Suprapubic skin (tissue), 4 donors: ENCODE measurements at regions not wholly inside any gene's neighbourhood (a gene's known extent, or its start where the extent isn't known, plus 50 kb on each side); places are given as distances from the start of the nearest gene placed in this dataset.

Source experiments
- DNase-seq, 2 donors: peaks; one replicate each; pipeline ENCODE4 v3.0.0-alpha.2; 2019; ENCODE audit warnings: low spot score in 2 of 2
- H3K27ac ChIP-seq: fragments of 200-600 bp; sonication (generic); one replicate; pipeline ENCODE4 v1.5.1; 2019
- H3K27me3 ChIP-seq: fragments of 200-600 bp; sonication (generic); one replicate; pipeline ENCODE4 v1.5.1; 2019
- H3K36me3 ChIP-seq: fragments of 200-600 bp; sonication (generic); one replicate; pipeline ENCODE4 v1.5.1; 2019
- H3K4me1 ChIP-seq: fragments of 200-600 bp; sonication (generic); one replicate; pipeline ENCODE4 v1.5.1; 2019
- H3K4me3 ChIP-seq: fragments of 200-600 bp; sonication (generic); one replicate; pipeline ENCODE4 v1.5.1; 2019; ENCODE audit warnings: mild to moderate bottlenecking
- H3K9me3 ChIP-seq: fragments of 200-600 bp; sonication (generic); one replicate; pipeline ENCODE4 v1.5.1; 2019
- EP300 ChIP-seq: sonication (generic); formaldehyde crosslinking; IDR thresholded peaks from one replicate; pipeline ENCODE4 v1.6.1; 2017; ENCODE audit warnings: antibody characterized with exemption
- POLR2A ChIP-seq, 2 donors: fragments of 450-650 bp; IDR thresholded peaks; one replicate each; pipeline ENCODE4 v1.6.1; 2017; ENCODE audit warnings: antibody characterized with exemption in 2 of 2, mild to moderate bottlenecking in 2 of 2, moderate library complexity in 2 of 2
- POLR2AphosphoS5 ChIP-seq, 3 donors: sonication (generic); formaldehyde crosslinking; IDR thresholded peaks; one replicate each; pipeline ENCODE4 v1.6.1; 2017; ENCODE audit warnings: antibody characterized with exemption in 3 of 3
- whole genome bisulfite sequencing: methylation state at CpG from one replicate; pipeline ENCODE4 v1.1.5; 2018; 5-methylcytosine and 5-hydroxymethylcytosine counted together
- TF ChIP-seq, protein P1 (sequence below), 2 donors: fragments of 200-600 bp in 1 of 2; fragments of 450-650 bp in 1 of 2; sonication (generic) in 1 of 2; IDR thresholded peaks; one replicate each; pipeline ENCODE4 v1.5.1; 2016 to 2019; ENCODE audit warnings: antibody characterized with exemption in 2 of 2, mild to moderate bottlenecking in 1 of 2, moderate library complexity in 1 of 2

DNA sequence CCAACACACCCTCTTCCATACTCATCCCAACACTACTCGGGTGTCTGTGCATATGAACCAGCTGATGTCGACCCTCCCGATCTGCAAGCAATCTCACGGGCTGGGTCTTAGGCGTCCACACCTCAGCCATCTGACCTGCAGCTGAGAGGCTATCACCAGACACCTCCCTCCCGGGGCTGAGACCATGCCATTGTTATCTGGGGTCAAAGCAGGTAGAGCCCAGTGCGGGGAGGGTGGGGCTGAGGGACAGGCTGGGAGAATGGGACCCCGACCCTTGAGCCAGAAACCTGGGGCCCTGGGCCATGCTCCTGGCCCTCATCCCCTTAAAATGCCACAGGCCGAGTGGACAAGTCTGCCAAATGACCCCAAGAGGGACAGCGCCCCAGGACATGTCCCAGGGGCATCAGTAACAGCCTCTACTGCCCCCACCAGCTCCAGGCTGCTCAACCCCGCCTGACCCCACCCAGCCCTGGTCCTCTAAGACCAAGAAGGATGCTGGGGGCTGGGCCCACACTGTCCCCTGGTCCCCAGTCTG lies 146.7 kb upstream of the CST7 start:
- Histone ChIP-seq H3K4me3 (no peak overlapping the region), H3K27me3 (no peaks in the 10 kb centered on the region), H3K9me3 (no peaks in the 10 kb centered on the region), H3K27ac (no peak overlapping the region), H3K4me1 (no peaks in the 10 kb centered on the region), H3K36me3 (no peaks in the 10 kb centered on the region)
- TF ChIP-seq POLR2AphosphoS5 (IDR thresholded peaks at IDR 0.05) (no peak), EP300 (no peak), POLR2A (IDR thresholded peaks at IDR 0.05) (no peak)
- TF ChIP-seq, protein P1, sequence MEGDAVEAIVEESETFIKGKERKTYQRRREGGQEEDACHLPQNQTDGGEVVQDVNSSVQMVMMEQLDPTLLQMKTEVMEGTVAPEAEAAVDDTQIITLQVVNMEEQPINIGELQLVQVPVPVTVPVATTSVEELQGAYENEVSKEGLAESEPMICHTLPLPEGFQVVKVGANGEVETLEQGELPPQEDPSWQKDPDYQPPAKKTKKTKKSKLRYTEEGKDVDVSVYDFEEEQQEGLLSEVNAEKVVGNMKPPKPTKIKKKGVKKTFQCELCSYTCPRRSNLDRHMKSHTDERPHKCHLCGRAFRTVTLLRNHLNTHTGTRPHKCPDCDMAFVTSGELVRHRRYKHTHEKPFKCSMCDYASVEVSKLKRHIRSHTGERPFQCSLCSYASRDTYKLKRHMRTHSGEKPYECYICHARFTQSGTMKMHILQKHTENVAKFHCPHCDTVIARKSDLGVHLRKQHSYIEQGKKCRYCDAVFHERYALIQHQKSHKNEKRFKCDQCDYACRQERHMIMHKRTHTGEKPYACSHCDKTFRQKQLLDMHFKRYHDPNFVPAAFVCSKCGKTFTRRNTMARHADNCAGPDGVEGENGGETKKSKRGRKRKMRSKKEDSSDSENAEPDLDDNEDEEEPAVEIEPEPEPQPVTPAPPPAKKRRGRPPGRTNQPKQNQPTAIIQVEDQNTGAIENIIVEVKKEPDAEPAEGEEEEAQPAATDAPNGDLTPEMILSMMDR (IDR thresholded peaks at IDR 0.05): no peak
- 92% methylated on average over 9 of the region's 11 CpGs for WGBS
- DNase-seq: no peak

DNA sequence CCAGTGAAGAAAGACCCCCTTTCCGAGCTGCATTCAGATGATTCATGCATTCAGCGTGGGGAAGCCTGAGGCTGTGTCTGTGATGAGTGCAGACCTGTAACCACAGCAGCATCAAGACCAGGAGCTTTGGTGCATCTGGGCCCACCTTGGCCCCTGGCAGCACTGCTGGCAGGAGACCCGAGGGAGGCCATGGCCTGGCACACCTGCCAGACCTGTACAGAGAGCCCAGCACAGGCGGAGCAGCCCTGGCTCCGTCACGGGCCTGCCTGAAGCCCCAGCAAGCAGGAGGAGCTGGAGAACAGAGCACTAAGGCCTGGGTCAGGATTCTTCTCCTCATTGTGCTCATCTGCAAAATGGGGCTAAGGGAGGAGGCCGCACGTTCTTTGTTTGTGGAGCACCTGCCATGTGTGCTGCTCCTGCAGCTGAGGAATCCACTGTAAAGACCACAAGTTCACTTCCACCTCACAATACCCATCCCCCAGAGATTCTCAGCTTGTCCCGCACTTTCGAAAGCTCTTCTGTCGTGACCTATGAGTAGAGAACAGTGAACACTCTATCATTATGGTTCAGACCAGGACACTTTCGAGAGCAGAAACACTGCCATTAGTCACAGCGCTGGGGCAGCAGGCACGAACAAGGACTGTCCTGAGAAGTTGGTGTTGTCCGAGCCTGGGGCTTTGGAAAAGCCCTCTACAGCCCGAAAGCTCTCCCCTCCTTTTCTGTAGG lies 144.4 kb upstream of the CST7 start:
- TF ChIP-seq POLR2AphosphoS5 (IDR thresholded peaks at IDR 0.05) (no peak), EP300 (no peak)
- TF ChIP-seq, protein P1 (IDR thresholded peaks at IDR 0.05): no peak
- H3K27ac ChIP-seq: no peak overlapping the region
- no peak overlapping the region for H3K4me3 ChIP-seq
- H3K27me3 ChIP-seq: no peaks in the 10 kb centered on the region
- no peaks in the 10 kb centered on the region for H3K9me3 ChIP-seq
- no peaks in the 10 kb centered on the region for H3K4me1 ChIP-seq
- WGBS: 80% methylated on average over 16 of the region's 16 CpGs
- DNase-seq: no peak
- H3K36me3 ChIP-seq: no peaks in the 10 kb centered on the region

DNA sequence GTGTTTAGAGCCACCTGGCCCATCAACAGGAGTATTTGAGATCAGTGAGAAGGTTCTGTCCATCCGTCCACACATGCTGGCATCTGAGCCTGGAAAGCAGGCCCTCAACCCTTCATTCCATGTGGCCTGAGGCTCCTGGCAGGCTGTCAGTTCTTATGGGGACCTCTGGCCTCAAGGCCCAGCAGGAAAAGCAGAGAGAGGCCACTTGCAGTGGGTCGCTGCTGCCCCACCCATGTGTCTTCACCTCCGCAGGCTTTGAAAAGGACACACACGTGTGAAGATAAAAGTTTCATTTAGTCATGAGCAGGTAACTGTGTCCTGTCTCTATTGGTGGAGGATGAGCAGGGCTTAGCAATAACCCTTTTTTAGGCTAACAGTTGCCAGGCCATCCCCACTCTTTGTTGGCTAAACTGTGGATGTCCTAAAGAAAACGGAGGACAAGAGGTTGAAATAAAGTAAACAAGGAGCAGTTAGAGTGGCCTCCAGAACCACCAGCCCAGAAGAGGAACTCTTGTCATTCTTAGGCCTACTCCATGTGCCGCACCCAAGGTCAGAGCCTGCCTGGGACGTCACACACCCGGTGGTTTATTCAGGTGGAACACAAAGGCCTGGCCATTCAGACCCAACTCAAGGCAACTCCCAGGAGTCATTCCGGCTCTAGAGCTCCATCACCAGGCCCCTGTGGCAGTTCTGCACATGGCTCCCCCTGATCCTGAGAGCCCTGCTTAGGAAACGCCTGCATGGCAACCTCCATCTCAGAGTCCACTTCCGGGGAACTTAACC lies 143.4 kb upstream of the CST7 start:
- H3K9me3 ChIP-seq: no peaks in the 10 kb centered on the region
- TF ChIP-seq, protein P1 (IDR thresholded peaks at IDR 0.05): no peak
- TF ChIP-seq POLR2A (IDR thresholded peaks at IDR 0.05) (no peak), POLR2AphosphoS5 (IDR thresholded peaks at IDR 0.05) (no peak), EP300 (no peak)
- H3K36me3 ChIP-seq: no peaks in the 10 kb centered on the region
- DNase-seq: no peak
- no peaks in the 10 kb centered on the region for H3K27me3 ChIP-seq
- no peak overlapping the region for H3K27ac ChIP-seq
- 90% methylated on average over 9 of the region's 11 CpGs for WGBS
- no peak overlapping the region for H3K4me3 ChIP-seq
- H3K4me1 ChIP-seq: no peaks in the 10 kb centered on the region

DNA sequence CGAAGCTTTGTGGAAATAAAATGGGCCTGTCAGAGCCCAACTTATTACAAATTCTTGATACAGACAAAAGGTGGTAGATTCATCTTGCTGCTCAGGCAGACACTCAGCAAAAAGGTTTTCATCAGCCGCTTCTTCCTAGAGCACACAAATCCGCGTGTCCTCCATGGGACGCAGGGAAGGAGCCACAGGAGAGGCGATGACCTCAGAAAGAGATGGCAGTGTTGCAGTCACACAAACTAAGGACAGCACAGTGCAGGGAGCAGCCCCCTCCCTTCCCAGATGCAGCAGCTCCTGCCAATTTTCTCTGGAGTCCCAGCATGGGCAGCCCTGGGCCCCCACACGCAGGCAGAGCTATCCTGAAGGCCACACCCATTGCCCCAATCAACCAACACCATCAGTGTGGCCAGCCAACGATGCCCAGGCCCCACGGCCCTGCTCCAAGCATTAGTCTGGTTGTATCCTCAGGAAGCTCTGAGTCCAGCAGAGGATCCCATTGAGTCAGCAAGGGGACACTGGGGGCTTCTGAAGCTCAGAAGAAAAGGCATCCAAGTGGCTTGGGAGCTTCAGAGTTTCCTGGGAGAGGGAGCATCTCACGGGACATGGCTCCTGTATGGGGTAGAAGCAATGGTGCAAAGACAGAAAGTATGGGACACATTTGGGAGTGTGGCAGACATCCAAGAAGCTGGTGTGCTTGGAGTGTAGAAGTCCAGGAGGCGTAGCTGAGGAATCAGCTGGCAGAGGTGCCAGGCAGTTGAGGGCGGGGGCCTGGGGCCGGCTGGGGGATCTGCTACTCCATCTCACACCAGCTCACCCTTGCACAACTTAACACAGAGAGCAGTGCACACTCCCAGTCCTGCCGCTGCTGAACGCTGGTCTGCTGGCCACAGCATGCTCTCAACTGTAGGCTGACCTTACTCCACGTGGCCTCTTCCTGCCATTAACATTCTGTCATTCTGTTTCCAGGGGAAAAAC lies 142.1 kb upstream of the CST7 start:
- H3K4me3 ChIP-seq: no peak overlapping the region
- H3K4me1 ChIP-seq: no peaks in the 10 kb centered on the region
- peaks cover 4% of the 10 kb centered on the region for H3K27me3 ChIP-seq
- TF ChIP-seq POLR2AphosphoS5 (IDR thresholded peaks at IDR 0.05) (no peak), EP300 (no peak), POLR2A (IDR thresholded peaks at IDR 0.05) (no peak)
- TF ChIP-seq, protein P1 (IDR thresholded peaks at IDR 0.05): no peak
- 71% methylated on average over 14 of the region's 16 CpGs for WGBS
- no peak overlapping the region for H3K27ac ChIP-seq
- no peaks in the 10 kb centered on the region for H3K36me3 ChIP-seq
- DNase-seq: no peak
- H3K9me3 ChIP-seq: no peaks in the 10 kb centered on the region
